Kidney epithelial cell (primary cell): ENCODE measurements at regions not wholly inside any gene's neighbourhood (a gene's known extent, or its start where the extent isn't known, plus 50 kb on each side); places are given as distances from the start of the nearest gene placed in this dataset.

Experiments used
- DNase-seq: peaks from one replicate; pipeline ENCODE4 v3.0.0-alpha.2; 2010; ENCODE audit warnings: low read depth
- H3K27me3 ChIP-seq: 2 replicates; pipeline ENCODE4 v1.6.0; 2011; ENCODE audit warnings: low read length; ENCODE audit not compliant: control insufficient read depth, insufficient read depth
- H3K36me3 ChIP-seq: 2 replicates; pipeline ENCODE4 v1.5.1; 2011; ENCODE audit warnings: low read length; ENCODE audit not compliant: control insufficient read depth, insufficient read depth
- H3K4me3 ChIP-seq: 2 replicates; pipeline ENCODE4 v1.5.1; 2011; ENCODE audit warnings: low read depth, mild to moderate bottlenecking, control low read depth, low read length
- TF ChIP-seq, protein P1 (sequence below): IDR thresholded peaks from 2 replicates; pipeline ENCODE4 v1.5.1; 2011; ENCODE audit warnings: mild to moderate bottlenecking, moderate library complexity, low read length, control low read depth, inconsistent platforms; ENCODE audit not compliant: insufficient read depth, poor library complexity, severe bottlenecking

DNA sequence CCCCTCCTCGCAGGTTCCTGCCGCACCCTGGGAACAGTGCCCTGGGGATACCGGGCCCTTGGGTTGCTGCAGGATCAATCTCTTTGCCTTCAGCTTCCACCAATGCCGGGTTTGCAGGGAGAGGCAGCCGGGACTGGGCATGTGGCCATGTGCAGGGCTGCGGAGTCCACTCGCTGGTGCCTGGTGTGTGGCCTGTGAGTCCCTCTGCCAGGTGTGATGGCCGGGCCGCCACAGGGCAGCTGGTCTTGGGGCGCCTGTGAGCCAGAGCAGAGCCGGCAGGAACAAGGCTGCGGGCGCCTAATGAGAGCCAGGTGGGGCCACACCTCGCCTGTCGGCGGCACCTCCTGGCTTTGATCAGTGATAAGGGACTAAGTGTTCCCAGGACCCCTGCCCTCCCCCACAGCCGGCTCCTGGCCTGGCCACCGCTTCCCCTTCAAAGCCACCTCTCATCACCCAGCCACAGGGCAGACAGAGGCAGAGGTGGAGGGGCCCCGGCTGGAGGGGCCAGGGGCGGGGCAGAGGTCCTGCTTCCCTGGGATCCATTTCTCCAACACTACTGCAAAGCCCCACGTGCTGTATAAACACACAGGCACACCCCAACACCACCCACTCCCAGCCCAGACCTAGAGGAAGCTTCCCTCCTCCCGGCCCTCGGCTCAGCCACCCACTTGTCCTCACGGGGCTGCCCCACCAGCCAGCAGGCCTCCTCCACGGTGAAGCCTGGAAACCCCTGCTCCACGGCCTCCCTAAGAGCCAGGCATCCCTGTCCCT is 132.7 kb downstream of the CPZ start:
- peaks cover 10% of the 10 kb centered on the region for H3K27me3 ChIP-seq
- TF ChIP-seq, protein P1, sequence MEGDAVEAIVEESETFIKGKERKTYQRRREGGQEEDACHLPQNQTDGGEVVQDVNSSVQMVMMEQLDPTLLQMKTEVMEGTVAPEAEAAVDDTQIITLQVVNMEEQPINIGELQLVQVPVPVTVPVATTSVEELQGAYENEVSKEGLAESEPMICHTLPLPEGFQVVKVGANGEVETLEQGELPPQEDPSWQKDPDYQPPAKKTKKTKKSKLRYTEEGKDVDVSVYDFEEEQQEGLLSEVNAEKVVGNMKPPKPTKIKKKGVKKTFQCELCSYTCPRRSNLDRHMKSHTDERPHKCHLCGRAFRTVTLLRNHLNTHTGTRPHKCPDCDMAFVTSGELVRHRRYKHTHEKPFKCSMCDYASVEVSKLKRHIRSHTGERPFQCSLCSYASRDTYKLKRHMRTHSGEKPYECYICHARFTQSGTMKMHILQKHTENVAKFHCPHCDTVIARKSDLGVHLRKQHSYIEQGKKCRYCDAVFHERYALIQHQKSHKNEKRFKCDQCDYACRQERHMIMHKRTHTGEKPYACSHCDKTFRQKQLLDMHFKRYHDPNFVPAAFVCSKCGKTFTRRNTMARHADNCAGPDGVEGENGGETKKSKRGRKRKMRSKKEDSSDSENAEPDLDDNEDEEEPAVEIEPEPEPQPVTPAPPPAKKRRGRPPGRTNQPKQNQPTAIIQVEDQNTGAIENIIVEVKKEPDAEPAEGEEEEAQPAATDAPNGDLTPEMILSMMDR, result no peak

DNA sequence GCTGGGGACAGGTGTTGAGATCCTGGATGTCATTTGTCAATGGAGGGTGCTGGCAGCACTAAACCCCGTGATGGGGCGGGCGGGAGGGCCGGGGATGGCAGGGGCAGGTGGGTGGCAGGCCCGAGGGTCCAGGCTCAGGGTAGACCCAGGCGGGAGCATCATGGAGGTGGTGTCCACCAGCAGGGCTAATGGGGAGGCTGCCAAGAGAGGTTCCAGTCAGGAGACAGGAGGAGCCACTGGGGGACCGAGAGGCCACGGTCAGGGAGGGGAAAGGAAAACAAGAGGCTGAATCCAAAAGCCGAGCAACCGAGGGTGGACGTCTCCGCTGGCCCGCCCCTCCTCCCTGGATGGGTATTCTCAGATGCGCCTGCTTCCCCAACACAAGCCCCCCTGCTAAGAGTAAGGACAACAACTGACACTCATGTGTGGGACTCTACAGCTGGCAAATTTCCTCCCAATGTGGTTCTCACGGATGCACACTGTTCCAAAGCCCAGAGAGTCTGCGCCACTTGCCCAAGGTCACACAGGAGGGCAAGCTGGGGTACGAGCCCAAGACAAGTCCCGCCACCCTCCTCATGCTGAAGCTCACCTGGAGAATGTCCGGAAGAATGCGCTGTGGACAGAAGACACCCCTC is 132.0 kb downstream of the CPZ start:
- Histone ChIP-seq H3K27me3 (peaks cover 10% of the 10 kb centered on the region), H3K4me3 (no peak overlapping the region), H3K36me3 (no peaks in the 10 kb centered on the region)
- DNase-seq, result no peak
- TF ChIP-seq, protein P1, result no peak

More for the DNA sequence above, 132.7 kb downstream of the CPZ start:
- DNase-seq, result no peak
- Histone ChIP-seq H3K36me3 (no peaks in the 10 kb centered on the region), H3K4me3 (no peak overlapping the region)

DNA sequence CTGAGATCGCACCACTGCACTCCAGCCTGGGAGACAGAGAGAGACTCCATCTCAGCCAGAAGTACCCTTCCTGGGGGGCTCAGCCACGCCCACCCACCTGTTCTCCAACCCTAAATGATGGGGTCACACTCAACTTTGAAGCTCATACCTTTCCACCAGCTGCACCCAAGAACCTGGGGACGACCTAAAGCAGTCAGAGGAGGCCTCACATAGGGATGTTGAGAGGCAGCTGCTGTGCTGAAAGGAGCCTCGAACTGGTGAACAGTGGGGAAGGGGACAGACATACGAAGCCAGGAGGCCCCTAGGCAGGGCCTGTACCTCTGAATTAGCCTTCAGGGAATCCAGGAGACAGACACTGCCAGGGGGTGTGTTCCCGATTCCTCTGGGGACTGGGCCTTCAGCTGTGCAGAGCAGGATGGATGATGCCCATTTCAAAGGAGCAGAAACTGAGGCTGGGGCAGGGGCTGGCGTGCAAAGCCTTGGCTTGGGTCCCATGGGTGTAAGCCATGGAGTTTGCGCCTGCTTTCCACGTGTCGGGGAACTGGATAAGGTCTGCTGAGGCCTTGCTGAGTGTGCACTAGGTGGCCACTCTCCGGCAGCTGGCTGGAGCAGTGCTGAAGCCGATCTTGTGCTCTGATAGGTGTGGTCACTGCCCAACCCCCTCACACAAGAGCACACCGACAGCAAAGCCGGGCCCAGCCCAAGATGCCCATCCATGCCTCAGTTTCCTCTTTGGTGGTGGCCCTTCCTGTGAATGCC is 130.8 kb downstream of the CPZ start:
- no peak overlapping the region for H3K4me3 ChIP-seq
- H3K27me3 ChIP-seq, result peaks cover 10% of the 10 kb centered on the region
- DNase-seq, result no peak
- no peaks in the 10 kb centered on the region for H3K36me3 ChIP-seq
- TF ChIP-seq, protein P1, result no peak

DNA sequence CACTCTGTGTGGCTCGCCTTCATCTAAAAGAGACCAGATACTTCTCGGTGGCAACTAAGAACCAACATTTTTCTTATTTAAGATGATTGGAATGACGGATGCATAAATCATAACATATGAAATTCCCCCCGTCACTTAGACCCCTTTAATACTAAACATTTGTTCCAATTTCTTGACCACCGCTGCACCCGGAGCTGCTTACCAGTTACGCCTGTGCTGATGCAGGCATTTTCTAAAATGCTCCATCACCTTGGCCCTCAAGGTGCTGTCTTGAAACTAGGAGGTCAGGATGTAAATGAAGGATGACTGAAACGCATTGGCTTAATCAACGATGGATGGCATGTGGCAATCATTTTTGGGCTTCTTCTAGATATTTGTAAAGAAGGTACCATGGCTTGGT is 130.0 kb downstream of the CPZ start:
- DNase-seq, result no peak
- TF ChIP-seq, protein P1, result no peak
- no peak overlapping the region for H3K4me3 ChIP-seq
- peaks cover 10% of the 10 kb centered on the region for H3K27me3 ChIP-seq
- no peaks in the 10 kb centered on the region for H3K36me3 ChIP-seq

DNA sequence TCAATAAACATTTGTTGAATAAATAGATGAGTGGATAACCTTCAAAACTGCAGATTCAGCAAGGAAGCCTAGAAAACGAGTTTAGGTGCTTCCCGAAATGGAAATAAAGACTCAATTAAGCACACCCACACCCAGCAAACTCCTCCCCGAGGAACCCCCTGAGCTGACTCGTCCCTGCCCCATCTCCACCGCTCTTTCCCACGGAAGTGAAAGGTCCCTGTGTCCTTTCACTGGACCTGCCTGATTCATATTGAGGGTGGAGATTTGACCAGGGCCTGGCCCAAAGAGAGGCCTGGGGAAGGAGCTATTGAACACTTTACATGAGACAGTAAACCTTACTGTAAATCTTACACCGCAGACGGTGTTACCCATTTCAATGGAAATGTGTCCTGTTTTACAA is 129.1 kb downstream of the CPZ start:
- peaks cover 10% of the 10 kb centered on the region for H3K27me3 ChIP-seq
- no peak overlapping the region for H3K4me3 ChIP-seq
- H3K36me3 ChIP-seq, result no peaks in the 10 kb centered on the region
- no peak for DNase-seq
- TF ChIP-seq, protein P1, result no peak
